Raji (cell line): ENCODE measurements at regions not wholly inside any gene's neighbourhood (a gene's known extent, or its start where the extent isn't known, plus 50 kb on each side); places are given as distances from the start of the nearest gene placed in this dataset.

ENCODE experiments used
- POLR2A ChIP-seq: IDR thresholded peaks from 2 replicates; pipeline ENCODE4 v1.6.1; 2011; ENCODE audit warnings: low read depth, low read length, control low read depth; ENCODE audit not compliant: insufficient read depth

- no peak for TF ChIP-seq POLR2A
Observed at GRCh38 chr3:102161384-102162006, 273.3 kb upstream of the ZPLD1 start.

- no peak for TF ChIP-seq POLR2A
Observed at GRCh38 chr3:102162251-102162650, 272.6 kb upstream of the ZPLD1 start.

DNA sequence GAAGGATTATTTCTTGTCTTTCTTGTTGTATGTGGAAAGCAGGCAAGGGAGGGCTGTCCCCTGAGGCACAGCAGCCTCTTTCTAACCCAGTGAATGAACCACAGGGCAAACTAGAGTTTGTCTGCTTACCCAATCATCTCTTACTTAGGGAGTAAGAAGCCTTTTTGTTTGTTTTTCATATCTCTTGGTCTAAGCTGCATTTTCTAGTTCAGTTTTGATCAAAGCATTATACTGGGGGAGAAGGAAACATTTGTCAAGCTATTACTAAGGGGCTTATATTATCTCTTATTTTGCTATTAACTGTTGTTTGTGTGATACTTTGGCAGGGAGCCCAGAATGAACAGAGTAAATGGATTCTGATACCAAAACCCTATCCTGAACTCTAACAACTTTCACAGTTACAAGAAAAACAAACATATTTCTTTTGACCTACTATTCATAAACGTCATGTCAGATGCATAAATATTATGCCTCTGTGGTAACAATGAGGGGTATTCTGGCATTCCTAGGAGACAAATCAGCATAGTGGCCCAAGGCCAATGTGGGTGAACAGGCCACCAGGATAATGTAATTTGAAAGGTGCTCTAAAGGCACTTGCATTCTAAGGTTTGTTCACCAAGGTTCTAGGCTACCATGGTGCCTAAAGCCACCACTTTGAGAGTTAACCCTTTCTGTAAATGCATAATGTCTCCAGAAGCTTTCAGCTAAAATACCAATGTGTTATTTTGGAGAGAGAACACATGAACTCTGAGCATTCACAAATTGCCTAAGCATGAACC lies 271.6 kb upstream of the ZPLD1 start:
- TF ChIP-seq POLR2A, result no peak

- no peak for TF ChIP-seq POLR2A
Observed at GRCh38 chr3:102163818-102164154, 271.0 kb upstream of the ZPLD1 start.

- TF ChIP-seq POLR2A, result no peak
Observed at GRCh38 chr3:102165367-102165766, 269.4 kb upstream of the ZPLD1 start.

GRCh38 chr3:102169915-102170479 lies 264.8 kb upstream of the ZPLD1 start:
- no peak for TF ChIP-seq POLR2A

DNA sequence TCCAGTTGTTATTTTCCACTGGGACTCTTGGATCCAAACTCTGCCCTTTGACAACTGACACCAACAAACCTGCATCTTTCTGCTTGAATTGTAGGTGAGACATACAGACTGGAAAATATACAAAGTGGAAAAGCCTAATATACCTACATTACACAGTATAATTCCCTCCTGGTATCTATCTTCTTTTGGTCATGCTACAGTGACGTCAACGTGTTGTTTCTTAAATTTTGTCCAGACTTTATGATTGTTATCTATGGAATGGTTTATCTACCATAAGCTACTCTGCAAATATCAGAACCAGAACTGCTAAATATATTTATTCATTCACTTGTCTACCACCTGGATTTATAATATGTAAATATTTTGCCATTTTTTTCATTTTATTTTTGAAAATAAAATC lies 264.3 kb upstream of the ZPLD1 start:
- no peak for TF ChIP-seq POLR2A

DNA sequence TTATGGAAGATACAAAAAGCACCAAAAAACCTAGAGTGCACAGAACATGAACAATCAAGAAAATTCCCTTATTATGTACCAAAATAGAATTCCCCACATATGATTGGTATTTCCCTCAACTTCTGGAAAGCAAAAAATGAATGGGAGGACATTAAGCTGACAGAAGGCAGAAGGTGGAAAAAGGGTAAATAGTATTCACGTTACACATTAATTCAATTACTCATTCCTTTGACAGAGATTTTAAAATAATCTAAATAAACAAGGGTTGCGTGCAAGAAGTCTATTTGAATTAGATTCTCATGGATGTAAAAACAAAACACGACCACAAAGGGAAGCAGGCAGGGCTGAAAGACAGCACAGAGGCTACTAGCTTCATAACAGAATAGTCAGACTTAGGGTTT lies 260.5 kb upstream of the ZPLD1 start:
- TF ChIP-seq POLR2A, result no peak

- no peak for TF ChIP-seq POLR2A
Observed at GRCh38 chr3:102174832-102175374, 259.9 kb upstream of the ZPLD1 start.

DNA sequence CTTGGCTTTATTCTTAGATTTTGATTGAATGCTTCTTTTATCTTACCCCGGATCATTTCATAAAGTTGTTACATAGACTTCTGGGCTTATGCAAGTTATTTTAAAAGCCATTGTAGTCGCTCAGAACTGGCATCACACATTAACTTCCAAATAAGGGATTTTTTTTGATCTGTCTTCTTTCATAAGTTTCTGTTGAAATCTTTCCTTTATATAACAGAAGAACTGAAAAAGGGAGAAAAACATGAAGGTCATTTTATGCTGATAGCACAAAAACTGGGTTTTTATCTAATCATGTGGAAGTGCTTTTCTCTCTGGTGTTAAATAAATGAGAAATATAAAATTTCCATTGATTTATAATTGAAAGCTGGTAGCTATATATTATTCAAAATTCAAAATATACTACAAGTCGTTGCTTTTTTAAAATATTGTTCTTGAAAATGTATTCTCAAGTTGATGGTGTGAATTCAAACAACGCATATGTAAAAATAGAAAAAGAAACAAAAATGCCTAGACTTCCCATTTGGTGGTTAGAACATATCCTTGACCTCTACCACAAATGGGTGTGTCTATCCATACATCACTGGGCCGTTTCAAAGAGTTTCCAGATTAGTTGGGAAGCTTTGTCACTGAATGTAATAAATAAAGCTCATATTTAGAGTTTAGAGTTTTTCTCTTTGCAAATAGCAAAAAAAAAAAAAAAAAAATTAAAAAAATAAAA lies 258.3 kb upstream of the ZPLD1 start:
- TF ChIP-seq POLR2A, result no peak

DNA sequence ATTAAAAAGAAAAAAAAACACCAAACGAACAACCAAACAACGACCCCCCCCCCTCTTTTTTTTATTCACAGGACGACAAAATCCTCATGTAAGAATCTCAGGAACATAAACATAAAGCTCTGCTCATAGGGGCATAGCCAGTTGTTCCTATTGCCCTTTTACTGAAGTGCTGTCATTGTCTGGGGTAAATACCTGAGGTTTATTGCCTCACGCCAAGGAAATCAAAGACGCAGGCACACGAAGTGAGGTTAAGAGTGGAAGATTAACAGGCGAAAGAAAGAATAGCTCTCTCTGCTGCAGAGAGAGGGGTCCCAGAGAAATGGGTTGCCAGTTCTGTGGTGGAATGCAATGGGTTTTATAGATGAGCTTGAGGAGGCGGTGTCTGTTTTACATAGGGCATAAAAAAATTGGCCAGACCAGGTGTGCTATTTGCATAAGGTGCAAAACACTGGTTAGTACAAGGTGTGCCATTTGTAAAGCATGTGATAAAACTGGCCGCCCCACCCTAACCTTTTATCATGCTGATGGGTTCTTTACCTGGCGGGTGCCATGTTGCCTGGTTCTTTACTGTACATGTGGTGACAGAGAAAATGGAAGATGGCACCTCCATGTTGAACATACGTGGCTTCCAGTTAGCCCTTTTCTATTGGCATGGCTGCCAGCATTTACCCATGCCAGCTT lies 257.6 kb upstream of the ZPLD1 start:
- no peak for TF ChIP-seq POLR2A

DNA sequence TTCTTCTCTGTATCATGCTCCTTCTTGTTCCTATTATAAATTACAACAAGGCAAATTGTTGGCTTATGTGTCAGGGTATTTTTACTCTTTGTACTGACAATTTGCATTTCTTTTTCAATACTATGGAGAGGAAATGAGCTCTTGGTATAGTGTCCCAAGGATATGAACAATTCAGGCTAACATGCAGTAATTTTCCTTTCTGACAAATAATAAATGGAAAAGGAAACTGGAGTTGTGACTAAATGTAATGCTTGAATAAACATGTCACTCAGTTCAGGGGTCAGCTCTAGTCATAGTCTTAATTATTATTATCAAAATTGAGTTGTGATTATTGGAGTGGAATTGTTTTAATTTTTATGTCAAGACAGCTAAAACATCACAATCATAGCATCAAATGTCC lies 256.0 kb upstream of the ZPLD1 start:
- no peak for TF ChIP-seq POLR2A

GRCh38 chr3:102179326-102180177 lies 255.3 kb upstream of the ZPLD1 start:
- TF ChIP-seq POLR2A, result no peak

- TF ChIP-seq POLR2A, result no peak
Observed at GRCh38 chr3:102180280-102180931, 254.4 kb upstream of the ZPLD1 start.
